Vagina (tissue), 2 donors: ENCODE measurements at regions not wholly inside any gene's neighbourhood (a gene's known extent, or its start where the extent isn't known, plus 50 kb on each side); places are given as distances from the start of the nearest gene placed in this dataset.

ENCODE experiments used
- DNase-seq, 2 donors: peaks; one replicate each; pipeline ENCODE4 v3.0.0-alpha.2; 2017; ENCODE audit errors: extremely low spot score in 2 of 2
- H3K27ac ChIP-seq: fragments of 200-600 bp; sonication (generic); one replicate; pipeline ENCODE4 v1.5.1; 2019
- H3K27me3 ChIP-seq: fragments of 200-600 bp; sonication (generic); one replicate; pipeline ENCODE4 v1.5.1; 2019
- H3K36me3 ChIP-seq, 2 donors: fragments of 200-600 bp; sonication (generic); one replicate each; pipeline ENCODE4 v1.5.1; 2017 to 2019
- H3K4me1 ChIP-seq: fragments of 200-600 bp; sonication (generic); one replicate; pipeline ENCODE4 v1.5.1; 2019
- H3K4me3 ChIP-seq, 2 donors: fragments of 200-600 bp; sonication (generic); 1 replicate in 1 of 2; 2 replicates in 1 of 2; pipeline ENCODE4 v1.5.1; 2016 to 2019
- H3K9me3 ChIP-seq: fragments of 200-600 bp; sonication (generic); one replicate; pipeline ENCODE4 v1.5.1; 2019
- CTCF ChIP-seq, 3 experiments: fragments of 450-650 bp in 2 of 3; fragments of 200-600 bp in 1 of 3; sonication (generic) in 1 of 3; IDR thresholded peaks; one replicate each; pipeline ENCODE4 v1.5.1; 2017 to 2019; ENCODE audit warnings: antibody characterized with exemption in 3 of 3, mild to moderate bottlenecking in 2 of 3, moderate library complexity in 2 of 3
- POLR2A ChIP-seq, 2 donors: fragments of 450-650 bp; IDR thresholded peaks; one replicate each; pipeline ENCODE4 v1.6.1; 2017; ENCODE audit warnings: antibody characterized with exemption in 2 of 2, mild to moderate bottlenecking in 2 of 2, moderate library complexity in 2 of 2
- POLR2AphosphoS5 ChIP-seq, 2 donors: sonication (generic); formaldehyde crosslinking; IDR thresholded peaks; one replicate each; pipeline ENCODE4 v1.9.0; 2017; ENCODE audit warnings: antibody characterized with exemption in 2 of 2, mild to moderate bottlenecking in 2 of 2, low read depth in 1 of 2; ENCODE audit not compliant: insufficient read depth in 1 of 2
- intact Hi-C: fragments of 100-400 bp; cut with DNase I; formaldehyde crosslinking; loops from one replicate; pipeline ENCODE4 v1.15.1; 2023

- no peak for DNase-seq
Measured at GRCh38 chr2:51846796-51847195, 814.9 kb upstream of the NRXN1 start.

GRCh38 chr2:51846018-51846417 is 814.1 kb upstream of the NRXN1 start:
- H3K4me1 ChIP-seq, result no peaks in the 10 kb centered on the region
- no peaks in the 10 kb centered on the region for H3K9me3 ChIP-seq
- no peak for DNase-seq
- H3K27ac ChIP-seq, result no peak overlapping the region
- no peak for TF ChIP-seq POLR2AphosphoS5 (IDR thresholded peaks at IDR 0.05; ENCODE audit: insufficient read depth in 1 of 2, low read depth in 1 of 2)
- no peak for TF ChIP-seq POLR2A (IDR thresholded peaks at IDR 0.05)
- no peak for TF ChIP-seq CTCF (IDR thresholded peaks at IDR 0.05)
- H3K4me3 ChIP-seq, result no peak overlapping the region
- intact Hi-C loops, result no loop called here
- no peaks in the 10 kb centered on the region for H3K36me3 ChIP-seq
- no peaks in the 10 kb centered on the region for H3K27me3 ChIP-seq

More at GRCh38 chr2:51846796-51847195, 814.9 kb upstream of the NRXN1 start:
- no peaks in the 10 kb centered on the region for H3K27me3 ChIP-seq
- no peak overlapping the region for H3K4me3 ChIP-seq
- H3K36me3 ChIP-seq, result no peaks in the 10 kb centered on the region
- intact Hi-C loops, result no loop called here
- TF ChIP-seq POLR2AphosphoS5 (IDR thresholded peaks at IDR 0.05; ENCODE audit: insufficient read depth in 1 of 2, low read depth in 1 of 2) (no peak), CTCF (IDR thresholded peaks at IDR 0.05) (no peak), POLR2A (IDR thresholded peaks at IDR 0.05) (no peak)
- H3K4me1 ChIP-seq, result no peaks in the 10 kb centered on the region
- H3K9me3 ChIP-seq, result no peaks in the 10 kb centered on the region
- no peak overlapping the region for H3K27ac ChIP-seq

GRCh38 chr2:51844596-51844995 is 812.7 kb upstream of the NRXN1 start:
- no peak for DNase-seq
- intact Hi-C loops, result no loop called here
- Histone ChIP-seq H3K27me3 (no peaks in the 10 kb centered on the region), H3K9me3 (no peaks in the 10 kb centered on the region), H3K4me1 (no peaks in the 10 kb centered on the region), H3K27ac (no peak overlapping the region), H3K36me3 (no peaks in the 10 kb centered on the region), H3K4me3 (no peak overlapping the region)
- TF ChIP-seq POLR2A (IDR thresholded peaks at IDR 0.05) (no peak), CTCF (IDR thresholded peaks at IDR 0.05) (no peak), POLR2AphosphoS5 (IDR thresholded peaks at IDR 0.05; ENCODE audit: insufficient read depth in 1 of 2, low read depth in 1 of 2) (no peak)

GRCh38 chr2:51829477-51829876 is 797.5 kb upstream of the NRXN1 start:
- TF ChIP-seq POLR2AphosphoS5 (IDR thresholded peaks at IDR 0.05; ENCODE audit: insufficient read depth in 1 of 2, low read depth in 1 of 2), result no peak
- intact Hi-C loops, result no loop called here
- no peaks in the 10 kb centered on the region for H3K9me3 ChIP-seq
- H3K36me3 ChIP-seq, result no peaks in the 10 kb centered on the region
- H3K4me3 ChIP-seq, result no peak overlapping the region
- DNase-seq, result no peak
- no peaks in the 10 kb centered on the region for H3K27me3 ChIP-seq
- no peaks in the 10 kb centered on the region for H3K4me1 ChIP-seq
- no peak overlapping the region for H3K27ac ChIP-seq

- H3K27me3 ChIP-seq, result no peaks in the 10 kb centered on the region
- no peak for DNase-seq
- H3K27ac ChIP-seq, result no peak overlapping the region
- H3K4me3 ChIP-seq, result no peak overlapping the region
- no peaks in the 10 kb centered on the region for H3K9me3 ChIP-seq
- H3K4me1 ChIP-seq, result no peaks in the 10 kb centered on the region
- TF ChIP-seq CTCF (IDR thresholded peaks at IDR 0.05) (no peak), POLR2AphosphoS5 (IDR thresholded peaks at IDR 0.05; ENCODE audit: insufficient read depth in 1 of 2, low read depth in 1 of 2) (no peak), POLR2A (IDR thresholded peaks at IDR 0.05) (no peak)
- intact Hi-C loops, result no loop called here
- H3K36me3 ChIP-seq, result no peaks in the 10 kb centered on the region
Measured at GRCh38 chr2:51825823-51826222, 793.9 kb upstream of the NRXN1 start.

- no peak overlapping the region for H3K4me3 ChIP-seq
- H3K9me3 ChIP-seq, result no peaks in the 10 kb centered on the region
- intact Hi-C loops, result no loop called here
- TF ChIP-seq CTCF (IDR thresholded peaks at IDR 0.05) (no peak), POLR2AphosphoS5 (IDR thresholded peaks at IDR 0.05; ENCODE audit: insufficient read depth in 1 of 2, low read depth in 1 of 2) (no peak), POLR2A (IDR thresholded peaks at IDR 0.05) (no peak)
- H3K27ac ChIP-seq, result no peak overlapping the region
- no peaks in the 10 kb centered on the region for H3K36me3 ChIP-seq
- H3K27me3 ChIP-seq, result no peaks in the 10 kb centered on the region
- H3K4me1 ChIP-seq, result no peaks in the 10 kb centered on the region
- no peak for DNase-seq
Measured at GRCh38 chr2:51813247-51813646, 781.3 kb upstream of the NRXN1 start.
